HFF-Myc (cell line): ENCODE measurements at regions not wholly inside any gene's neighbourhood (a gene's known extent, or its start where the extent isn't known, plus 50 kb on each side); places are given as distances from the start of the nearest gene placed in this dataset.

Experiments used
- DNase-seq: peaks from one replicate; pipeline ENCODE4 v3.0.0-alpha.2; 2011; ENCODE audit warnings: low read depth; ENCODE audit errors: extremely low read depth
- H3K4me3 ChIP-seq: replicated peaks from 2 replicates; pipeline ENCODE4 v1.5.1; 2011; ENCODE audit warnings: low read depth, mild to moderate bottlenecking, control low read depth, low read length
- TF ChIP-seq, protein P1 (sequence below): IDR thresholded peaks from 2 replicates; pipeline ENCODE4 v1.5.1; 2012; ENCODE audit warnings: mild to moderate bottlenecking, low read depth, low read length, control low read depth; ENCODE audit errors: missing control alignments

DNA sequence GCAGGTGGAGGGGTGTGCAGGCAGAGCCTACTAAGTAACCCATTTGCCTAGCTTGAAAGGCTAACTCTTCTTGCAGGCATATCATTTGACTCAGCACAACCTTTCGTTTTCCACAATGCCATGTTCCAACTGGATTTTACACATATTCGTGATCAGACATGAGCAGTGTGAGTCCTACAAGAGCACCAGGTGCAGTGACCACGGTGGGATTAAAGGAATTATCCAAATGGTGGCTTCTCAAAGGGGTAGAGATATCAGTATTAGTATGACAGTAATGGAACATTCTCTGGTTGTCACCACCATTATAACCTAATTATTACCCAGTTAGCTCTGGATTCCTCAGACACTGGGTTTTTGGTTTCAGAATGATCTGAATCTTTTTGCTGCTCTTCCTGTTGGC is 323.5 kb downstream of the LMO4 start:
- TF ChIP-seq, protein P1, sequence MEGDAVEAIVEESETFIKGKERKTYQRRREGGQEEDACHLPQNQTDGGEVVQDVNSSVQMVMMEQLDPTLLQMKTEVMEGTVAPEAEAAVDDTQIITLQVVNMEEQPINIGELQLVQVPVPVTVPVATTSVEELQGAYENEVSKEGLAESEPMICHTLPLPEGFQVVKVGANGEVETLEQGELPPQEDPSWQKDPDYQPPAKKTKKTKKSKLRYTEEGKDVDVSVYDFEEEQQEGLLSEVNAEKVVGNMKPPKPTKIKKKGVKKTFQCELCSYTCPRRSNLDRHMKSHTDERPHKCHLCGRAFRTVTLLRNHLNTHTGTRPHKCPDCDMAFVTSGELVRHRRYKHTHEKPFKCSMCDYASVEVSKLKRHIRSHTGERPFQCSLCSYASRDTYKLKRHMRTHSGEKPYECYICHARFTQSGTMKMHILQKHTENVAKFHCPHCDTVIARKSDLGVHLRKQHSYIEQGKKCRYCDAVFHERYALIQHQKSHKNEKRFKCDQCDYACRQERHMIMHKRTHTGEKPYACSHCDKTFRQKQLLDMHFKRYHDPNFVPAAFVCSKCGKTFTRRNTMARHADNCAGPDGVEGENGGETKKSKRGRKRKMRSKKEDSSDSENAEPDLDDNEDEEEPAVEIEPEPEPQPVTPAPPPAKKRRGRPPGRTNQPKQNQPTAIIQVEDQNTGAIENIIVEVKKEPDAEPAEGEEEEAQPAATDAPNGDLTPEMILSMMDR = no peak
- H3K4me3 ChIP-seq = no peak overlapping the region
- no peak for DNase-seq

DNA sequence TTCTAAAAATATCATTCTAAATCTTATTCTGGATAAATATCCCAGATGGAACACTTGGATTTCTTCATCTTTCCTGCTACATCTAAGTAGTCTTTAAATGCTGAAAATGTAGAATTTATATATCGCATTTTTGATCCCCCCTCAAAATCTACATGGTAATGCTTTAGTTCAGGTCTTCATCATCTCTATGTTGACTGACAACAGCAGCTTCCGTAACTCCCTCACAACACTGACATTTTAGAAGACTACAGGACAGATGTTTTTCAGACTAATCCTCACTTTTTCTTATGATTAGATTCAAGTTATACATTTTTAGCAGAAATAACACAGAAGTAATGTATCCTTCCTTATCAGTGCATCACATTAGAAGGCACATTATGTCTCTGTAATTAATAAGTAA is 336.5 kb downstream of the LMO4 start:
- TF ChIP-seq, protein P1 = no peak
- no peak overlapping the region for H3K4me3 ChIP-seq

DNA sequence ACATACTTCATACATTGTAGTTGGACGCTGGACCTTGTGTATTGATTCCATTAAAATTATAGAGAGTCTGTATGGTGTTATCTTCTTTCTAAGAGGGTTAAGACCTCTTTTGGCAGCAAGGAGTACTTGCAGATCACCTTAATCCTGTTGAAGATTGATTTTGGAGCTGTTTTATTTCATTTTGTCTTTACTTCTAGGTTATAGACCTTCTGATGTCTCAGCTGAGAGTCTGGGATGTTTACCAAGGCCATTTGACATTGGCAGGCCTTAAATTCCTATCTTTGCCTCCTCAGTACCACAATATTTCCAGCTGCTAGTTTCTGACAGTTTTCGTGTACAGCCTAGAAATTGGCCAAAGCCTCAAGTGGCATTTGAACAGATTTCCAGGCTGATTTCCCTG is 338.0 kb downstream of the LMO4 start:
- TF ChIP-seq, protein P1 = no peak
- no peak overlapping the region for H3K4me3 ChIP-seq
- DNase-seq = no peak

More for the DNA sequence above, 336.5 kb downstream of the LMO4 start:
- DNase-seq = no peak

DNA sequence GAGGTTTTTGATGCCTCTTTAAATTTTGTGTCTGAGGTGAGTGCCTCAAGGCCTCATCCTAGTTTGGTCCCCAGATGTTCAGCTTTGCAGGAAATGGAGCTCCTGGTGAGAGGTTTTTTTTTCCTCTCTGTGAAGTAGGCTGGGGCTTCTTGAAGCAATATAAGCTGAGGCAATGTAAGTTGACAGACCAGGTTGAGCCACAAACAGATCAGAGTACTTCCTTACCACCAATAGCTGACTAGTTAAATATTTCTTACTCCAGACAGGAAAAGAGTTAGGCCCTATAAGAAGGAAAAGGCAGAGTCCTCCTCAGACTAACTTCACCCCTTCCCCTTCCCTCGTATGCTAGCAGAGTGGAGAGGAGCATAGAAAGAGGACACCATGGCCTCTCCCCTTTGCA is 341.0 kb downstream of the LMO4 start:
- no peak overlapping the region for H3K4me3 ChIP-seq
- TF ChIP-seq, protein P1 = no peak
- DNase-seq = no peak

DNA sequence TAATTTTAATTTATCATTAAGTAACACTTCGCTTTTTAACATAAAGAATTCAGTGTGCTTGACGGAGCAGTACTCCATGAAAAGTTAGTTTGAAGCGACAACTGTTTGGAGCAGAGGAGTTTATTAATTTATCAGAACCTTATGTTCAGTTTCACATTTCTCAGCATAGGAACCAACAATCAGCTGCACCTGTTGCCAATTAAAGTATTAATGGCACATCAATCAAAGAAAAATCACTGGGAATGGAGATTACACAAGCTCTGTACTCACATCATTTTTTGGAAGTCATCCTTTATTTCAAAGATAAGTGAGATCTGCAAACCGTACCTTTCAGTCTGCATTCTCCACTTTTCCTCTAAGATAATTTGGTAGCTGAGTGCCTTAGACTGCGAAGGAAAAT is 344.6 kb downstream of the LMO4 start:
- TF ChIP-seq, protein P1 = no peak
- no peak for DNase-seq
- H3K4me3 ChIP-seq = no peak overlapping the region

DNA sequence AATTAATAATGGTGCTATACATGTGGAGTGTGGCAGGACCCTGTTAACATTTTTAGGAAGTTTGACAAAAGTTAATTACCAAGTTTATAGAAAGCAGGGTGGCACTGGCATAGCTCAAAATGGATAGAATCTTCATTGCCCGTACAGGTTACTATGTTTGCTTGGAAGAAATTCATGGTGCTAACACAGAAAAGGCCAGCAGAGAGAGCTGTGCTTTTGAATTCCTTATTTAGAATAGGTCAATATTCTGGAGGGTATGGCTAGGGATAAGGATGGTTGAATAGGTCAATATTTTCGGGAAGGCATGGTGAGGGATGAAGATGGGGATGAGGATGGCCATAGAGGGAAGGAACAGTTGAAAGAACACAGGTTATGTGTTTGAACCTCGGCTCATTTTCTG is 345.1 kb downstream of the LMO4 start:
- TF ChIP-seq, protein P1 = no peak
- no peak overlapping the region for H3K4me3 ChIP-seq
- no peak for DNase-seq

DNA sequence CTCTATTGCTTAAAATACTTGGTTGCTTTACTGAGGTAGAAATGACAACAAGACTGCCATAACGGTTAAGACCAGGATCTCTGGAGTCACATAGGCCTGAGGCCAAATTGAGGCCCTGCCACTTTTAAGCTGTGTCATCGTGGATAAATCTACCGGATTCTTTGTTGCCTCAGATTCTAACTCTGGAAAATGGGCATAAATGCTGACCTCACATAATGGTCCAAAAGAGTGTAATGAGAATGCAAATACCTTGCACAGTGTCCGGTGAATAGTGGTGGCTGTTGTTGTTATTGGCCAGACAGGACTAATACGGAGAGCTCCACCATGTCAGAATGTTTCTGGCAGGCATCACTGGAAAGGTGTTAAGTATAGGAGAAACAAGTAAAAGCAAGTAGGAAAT is 346.1 kb downstream of the LMO4 start:
- H3K4me3 ChIP-seq = no peak overlapping the region
- TF ChIP-seq, protein P1 = no peak
- DNase-seq = no peak
